EH (cell line): ENCODE measurements at regions not wholly inside any gene's neighbourhood (a gene's known extent, or its start where the extent isn't known, plus 50 kb on each side); places are given as distances from the start of the nearest gene placed in this dataset.
A peak's percentile ranks its signal among the peaks of the same experiment; 100 is the strongest.

Experiments
- DNase-seq: peaks from one replicate; pipeline ENCODE4 v3.0.0-alpha.2; 2015; ENCODE audit warnings: low read depth

DNA sequence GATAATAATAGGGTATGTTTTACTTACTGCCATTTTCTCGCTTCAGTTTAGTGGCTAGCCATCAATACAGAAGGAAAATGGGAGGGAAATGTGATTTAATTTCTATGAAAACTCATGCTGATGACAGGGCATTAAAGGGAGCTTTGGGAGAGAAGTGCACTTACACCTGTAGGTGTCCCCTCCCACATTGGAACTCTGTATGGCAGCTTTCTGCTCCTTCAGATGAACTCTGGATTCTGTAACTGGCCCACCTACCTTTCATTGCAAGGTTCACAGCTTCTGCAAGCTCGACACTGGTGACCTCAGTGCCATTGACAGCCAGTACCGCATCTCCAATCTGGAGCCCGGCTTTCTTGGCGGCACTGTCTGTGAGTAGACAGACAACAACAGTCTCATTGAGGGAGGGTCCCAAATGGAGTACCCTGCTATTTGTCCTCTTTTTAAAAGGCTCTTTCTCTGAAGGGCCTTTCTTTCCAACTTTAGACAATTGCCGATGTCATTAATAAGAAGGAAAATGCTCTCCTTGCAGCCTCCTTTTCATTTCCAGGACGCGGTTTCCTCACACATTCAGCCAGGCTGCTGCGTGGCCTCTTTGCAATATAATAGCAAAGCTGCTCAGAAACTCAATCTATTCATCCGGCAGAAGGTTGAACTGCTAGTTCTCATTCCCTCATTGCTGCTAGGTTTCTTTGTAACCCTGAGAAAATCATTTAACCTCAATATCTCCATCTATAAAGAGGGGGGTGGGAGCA lies 63.6 kb downstream of the NUDT12 start:
- no peak for DNase-seq

DNA sequence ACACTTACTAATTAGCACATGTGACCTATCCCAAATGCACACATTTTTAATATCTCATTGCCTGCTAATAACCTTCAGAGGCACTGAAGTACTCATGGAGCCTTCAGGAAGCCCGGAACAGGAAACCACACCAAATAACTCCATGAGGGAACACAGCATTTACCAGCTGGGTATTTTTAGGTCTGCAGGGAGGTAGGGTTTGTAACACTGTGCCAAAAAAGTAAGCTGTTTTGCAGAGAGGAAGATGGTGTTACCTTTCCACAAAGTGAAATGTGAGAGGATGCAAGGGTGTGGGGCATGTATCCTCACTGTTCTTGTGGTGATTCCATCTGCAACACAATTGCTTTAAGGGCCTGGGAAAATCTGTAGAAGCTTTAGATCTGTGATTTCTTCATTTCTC lies 64.4 kb downstream of the NUDT12 start:
- no peak for DNase-seq

DNA sequence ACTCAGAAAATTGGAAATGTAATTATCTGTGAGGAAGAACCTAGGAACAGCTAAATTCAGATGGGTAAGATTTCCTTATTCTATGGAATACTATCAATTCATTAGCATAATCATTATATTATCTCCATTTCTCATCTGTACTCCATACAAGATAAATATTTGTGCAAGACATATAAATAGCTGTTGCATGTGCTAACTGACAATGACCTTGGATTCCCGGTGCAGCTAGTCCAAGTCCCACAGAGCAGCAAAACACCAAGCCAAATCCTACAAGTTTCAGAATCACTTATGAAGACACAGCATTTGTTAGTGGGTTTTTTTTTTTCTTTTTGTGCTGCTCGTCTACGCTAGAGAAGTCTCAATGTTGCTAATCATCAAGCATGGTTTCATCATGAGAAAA lies 64.8 kb downstream of the NUDT12 start:
- DNase-seq: no peak

DNA sequence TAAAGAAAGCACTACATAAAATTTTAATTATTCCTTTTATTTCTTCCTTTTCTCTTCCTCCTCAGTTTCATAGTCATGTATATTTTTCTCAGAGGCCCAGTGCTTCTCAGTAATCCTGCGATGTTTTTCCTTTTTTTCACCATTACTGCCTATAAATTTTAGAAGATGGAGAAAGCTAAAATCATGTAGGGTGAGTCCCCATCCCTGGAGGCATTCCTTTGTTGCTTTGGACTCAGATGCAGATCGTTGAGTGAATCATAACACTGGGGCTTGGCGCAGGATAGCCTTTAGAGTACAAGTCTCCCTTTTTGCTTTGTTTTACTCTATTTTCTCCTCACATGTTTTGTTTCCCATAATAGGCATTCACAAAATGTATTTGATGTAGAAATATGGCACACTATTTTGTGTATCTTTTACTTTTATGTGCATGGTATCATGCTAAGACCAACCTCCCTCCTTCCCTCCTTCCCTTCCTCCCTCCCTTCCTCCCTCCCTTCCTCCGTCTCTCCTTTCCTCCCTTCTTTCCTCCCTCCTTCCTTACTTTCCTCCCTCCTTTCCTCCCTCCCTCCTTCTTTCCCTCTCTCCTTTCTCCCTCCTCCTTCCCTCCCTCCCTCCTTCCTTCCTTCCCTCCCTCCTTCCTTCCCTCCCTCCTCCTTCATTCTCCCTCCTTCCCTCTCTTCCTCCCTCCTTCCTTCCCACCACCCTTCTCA lies 72.4 kb downstream of the NUDT12 start:
- no peak for DNase-seq

DNA sequence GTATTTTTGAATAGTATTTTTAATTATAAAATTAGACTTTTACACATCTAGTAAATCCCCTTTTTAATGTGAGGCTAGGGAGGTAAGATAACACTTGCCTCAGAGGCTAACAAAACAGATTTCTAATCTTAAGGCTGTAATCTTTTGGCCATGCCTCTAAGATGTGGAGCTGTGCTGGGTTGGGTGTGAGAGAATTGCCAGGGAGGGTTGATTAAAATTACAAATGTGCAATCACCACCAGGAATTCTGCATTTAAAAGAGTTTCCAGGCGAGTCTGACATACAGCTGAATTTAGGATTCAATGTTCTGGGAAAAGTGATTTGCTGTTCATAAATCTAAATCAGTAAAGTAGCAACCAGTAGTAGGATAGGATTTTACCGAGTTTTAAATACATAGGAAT lies 73.3 kb downstream of the NUDT12 start:
- DNase-seq: no peak

DNA sequence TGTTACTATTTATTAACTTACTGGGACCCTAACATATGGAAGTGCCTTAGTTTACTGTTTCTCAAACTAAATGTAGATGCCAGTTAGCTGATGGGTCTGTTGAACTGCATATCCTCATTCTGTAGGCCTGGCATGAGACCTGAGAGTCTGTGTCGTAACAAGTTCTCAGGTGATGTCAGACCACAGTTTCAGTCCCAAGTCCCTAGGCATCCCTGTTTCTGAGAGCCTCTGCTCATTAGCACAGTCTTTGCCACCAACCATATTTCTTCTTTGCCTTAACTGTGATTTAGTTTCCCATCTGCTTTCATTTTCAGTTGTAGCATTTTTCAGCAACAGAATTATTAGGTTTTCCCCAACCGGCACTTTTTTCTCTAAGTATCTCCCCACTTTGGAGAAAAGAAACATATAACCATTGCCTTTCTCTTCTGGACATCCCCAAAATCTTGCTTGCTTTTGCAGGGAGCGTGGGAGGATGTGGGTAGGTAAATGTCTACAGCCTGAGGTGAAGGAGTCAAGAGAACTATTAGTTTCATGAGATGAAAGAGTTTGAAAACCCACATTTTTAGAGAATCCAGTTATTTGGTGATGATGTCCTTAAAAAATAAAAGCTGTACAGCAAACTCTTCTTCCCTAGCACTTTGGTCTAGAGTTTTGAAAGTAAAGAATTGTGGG lies 74.6 kb downstream of the NUDT12 start:
- no peak for DNase-seq

DNA sequence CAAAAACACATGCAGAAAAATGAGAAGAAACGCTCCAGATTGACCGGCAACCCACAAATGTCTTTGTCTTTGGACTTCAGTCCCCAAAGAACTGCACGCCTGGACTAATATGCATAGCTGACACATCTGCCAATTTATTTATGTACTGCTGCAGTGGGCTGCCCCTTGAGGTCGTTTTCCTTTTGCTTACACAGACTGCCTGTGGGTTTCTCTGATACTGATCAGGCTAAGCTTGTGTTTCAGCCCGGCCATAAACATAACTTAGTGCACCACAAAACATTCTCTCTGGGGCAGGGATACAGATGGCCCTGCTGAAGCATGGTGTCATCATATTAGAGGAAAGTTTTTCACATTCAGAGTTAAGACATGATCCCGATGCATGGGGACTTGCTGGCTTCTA lies 75.4 kb downstream of the NUDT12 start:
- peak; percentile 86 for DNase-seq

DNA sequence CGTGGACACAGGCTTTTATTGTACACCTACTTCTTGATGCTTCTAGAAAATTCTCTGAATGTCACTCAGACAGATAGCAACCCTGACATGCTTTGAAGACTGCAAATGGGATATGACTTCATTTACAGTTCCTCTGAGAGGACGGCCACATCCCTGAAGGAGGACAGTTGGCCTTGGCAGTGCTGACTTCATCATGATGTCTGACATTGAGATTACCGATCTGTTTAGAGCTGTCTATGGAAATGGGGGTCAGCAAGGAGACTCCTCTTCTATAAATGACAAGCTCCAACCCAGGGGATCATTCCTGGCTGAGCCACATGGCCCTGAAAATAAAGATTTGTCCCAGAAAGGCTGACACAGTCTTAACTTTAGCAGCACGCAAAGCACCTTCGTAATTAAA lies 75.8 kb downstream of the NUDT12 start:
- no peak for DNase-seq

DNA sequence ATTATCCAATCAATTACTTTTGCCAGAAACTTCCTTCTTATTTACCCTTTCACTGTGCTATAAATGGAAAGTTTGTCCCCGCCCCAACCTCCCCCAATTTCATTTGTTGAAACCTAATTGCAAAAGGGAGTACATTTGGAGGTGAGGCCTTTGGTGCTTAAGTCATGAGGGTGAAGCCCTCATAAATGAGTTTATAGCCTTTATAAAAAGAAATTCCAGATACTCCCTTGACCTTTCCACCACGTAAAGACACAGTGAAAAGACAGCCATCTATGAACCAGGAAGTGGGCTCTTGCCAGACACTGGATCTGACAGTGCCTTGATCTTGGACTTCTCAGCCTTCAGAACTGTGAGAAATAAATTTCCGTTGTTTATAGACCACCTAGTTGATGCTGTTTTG lies 82.3 kb downstream of the NUDT12 start:
- no peak for DNase-seq

DNA sequence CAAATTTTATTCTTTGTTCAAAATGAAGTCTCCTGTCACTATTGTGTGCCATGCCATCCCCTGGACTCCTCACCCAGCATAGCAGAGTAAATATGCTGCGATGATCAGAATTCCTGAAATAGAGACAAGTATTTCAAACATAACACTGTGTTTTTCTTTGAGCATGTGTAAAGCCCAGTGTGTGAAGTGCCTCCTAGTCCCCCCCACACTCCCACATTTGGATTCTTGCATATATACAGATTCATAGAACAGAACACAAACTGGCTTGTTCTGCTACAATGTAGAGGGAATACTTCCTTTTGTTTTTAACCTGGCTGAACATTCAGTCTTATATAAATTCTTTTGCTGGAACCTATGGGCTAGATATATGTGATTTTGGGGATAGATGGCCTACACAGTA lies 84.9 kb downstream of the NUDT12 start:
- DNase-seq: no peak

DNA sequence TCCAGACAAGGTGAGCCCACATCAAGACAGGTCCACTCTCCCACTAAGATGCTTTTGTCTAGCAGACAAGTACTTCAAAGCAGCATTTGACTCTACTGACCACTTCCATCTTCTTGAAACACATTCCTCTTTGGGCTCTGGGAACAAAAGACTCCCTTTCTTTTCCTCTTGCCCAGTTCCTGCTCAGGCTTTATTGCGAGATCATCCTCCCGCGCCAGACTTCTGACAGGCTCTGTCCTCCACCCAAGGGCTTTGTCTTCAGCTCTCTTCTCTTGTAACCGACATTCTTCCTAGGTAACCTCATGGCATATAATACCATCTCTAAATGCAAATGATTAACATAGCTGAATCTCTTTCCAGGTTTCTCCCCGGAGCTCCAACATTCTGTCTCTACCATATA lies 85.8 kb downstream of the NUDT12 start:
- DNase-seq: no peak

DNA sequence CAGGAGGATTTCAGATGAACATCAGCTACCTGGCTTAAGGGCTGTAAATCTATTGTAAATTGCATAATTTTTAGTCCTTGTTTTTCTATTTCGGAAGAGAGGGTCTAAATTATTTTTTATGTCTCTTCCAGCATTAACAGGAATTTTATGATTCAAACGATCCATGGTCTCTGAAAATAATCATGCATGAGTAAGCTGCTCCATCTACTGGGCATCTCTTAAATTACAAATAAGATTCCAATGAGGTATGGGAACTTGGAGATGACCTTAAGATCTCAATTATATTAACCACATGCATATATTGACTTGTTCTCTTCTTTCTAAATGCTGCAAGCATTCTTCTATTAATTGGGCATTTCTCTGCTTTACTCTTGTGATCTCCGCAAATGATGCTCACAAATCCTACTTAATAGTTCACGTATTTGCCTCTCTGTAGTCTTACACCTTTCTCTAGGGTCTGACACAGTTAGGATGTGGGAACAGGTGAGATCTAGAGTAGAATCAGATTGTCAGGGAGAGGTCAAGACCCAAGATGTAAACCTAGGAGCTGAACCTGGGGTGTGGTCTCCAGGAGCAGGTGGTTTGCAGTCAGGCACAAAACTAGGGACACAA lies 86.9 kb downstream of the NUDT12 start:
- peak; percentile 65 for DNase-seq

DNA sequence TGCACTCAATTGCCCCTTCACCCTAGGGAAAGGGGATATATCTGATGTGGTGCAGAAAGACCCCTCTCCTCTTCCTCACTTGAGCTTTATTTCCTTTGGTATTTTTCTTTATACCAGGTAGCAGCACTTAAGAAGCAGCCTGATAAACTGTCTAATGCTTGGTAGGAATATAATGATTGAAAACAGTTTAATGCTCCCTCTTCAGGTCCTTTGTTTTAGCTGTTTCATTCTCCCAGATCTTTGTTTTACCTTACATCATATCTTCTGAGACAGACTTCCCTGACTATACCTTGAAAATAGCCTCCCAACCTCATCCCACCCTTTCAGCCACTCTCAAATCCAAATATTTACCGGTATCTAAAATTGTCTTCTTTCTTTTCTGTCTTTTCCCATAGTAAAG lies 87.9 kb downstream of the NUDT12 start:
- DNase-seq: peak; percentile 40

DNA sequence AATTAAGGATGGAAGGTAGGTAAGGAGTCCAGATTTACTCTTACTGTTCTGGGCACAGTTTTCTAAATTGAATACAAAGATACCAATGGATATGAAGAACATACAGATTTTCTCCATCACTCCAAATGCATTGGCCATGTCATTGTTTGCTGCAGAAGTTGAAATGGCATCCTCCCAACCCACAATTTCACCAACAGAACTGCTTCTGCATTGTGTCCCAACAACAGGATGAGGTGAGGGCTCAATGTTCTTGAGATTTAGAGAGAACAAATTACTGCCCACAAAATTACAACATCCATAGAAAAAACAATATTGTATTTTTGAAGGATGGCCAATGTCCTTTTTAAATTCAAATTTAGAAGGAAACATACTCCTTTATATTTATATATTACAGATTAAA lies 88.9 kb downstream of the NUDT12 start:
- no peak for DNase-seq

DNA sequence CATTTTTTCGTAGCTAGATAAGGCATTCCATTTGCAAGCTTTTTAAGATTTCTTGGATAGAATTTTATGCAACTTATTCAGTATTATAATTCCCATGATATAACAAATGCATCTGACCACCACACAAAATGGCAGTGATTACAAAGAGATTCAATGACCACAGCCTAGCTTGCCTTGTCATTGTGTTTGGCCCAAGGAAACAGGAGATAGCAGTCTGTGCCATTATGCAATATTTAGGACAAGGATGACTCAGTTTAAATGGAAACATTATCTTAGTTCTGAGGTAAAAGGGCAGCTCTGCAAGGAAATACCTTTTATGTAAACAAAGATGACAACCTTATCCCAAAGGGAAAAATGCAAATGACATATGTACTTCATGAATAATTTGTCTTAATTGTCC lies 89.8 kb downstream of the NUDT12 start:
- DNase-seq: peak; percentile 71

DNA sequence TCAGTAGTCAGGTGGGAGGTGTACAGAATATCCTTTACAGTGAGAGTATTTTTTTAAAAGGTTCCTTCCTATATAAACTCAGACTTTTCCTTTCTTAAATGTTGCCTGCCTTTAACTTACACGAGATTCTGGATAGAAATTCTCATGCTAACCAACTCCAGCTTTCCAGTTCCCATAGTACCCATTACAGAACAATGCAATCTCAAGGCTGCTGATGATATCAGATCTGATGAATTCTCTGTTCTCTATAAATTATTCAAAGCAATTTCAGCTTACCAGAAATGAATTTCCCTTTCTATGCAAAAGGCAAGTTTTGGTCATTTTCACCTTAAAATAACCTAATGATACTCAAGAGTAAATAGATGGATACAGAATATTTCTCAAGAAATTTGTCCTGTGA lies 90.3 kb downstream of the NUDT12 start:
- no peak for DNase-seq

DNA sequence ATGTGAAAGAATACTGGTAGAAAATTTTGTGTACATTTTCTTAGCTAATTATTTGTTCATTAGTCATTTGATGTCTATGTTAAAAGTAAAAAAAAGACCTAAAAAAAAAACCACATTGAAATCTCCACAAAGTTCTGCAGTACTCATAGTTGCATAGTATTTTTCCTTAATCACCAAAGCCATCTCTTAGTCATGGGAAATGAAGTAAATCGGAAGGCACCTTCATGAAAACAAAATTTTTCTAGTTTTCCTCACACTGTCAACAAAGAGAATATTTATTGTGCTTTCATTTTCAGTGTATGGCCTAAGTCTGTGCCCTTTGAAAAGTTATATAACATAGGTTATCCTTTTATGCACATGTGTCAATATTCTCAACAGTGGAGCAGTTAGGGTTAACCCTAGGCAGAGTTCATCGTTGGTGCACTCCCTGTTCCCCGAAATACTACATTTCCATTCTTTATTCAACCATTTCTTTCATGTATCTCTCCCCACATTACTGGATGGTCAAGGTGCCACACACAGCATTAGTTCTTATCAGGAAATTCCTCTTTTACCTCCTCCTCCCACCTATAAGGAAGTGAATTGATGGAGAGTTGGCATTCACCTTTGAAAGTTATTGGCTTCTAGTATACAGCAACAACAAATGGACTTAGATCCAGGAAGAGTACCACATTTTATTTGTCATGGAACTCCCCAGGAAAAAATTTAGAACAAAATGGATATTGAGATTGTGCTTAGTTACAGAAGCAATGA lies 93.1 kb downstream of the NUDT12 start:
- DNase-seq: peak; percentile 78

DNA sequence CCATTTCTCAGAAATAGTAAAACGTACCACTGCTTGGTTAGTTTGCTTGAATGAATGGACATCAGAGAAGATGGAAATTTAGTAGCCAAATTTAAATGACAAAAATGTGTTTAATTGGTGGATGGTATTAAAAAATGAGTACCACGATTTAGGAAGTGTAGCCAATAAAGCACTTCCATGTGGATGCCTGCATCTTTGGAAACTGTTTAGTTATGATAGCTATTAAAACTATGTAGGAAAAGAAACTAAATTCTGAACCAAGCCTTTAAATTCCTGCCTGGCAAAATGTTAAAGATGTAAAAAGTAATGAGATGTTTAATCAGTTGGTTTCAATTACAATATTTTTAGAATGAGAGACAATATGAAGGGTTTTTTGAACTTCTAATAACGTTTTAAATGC lies 94.8 kb downstream of the NUDT12 start:
- peak; percentile 61 for DNase-seq

DNA sequence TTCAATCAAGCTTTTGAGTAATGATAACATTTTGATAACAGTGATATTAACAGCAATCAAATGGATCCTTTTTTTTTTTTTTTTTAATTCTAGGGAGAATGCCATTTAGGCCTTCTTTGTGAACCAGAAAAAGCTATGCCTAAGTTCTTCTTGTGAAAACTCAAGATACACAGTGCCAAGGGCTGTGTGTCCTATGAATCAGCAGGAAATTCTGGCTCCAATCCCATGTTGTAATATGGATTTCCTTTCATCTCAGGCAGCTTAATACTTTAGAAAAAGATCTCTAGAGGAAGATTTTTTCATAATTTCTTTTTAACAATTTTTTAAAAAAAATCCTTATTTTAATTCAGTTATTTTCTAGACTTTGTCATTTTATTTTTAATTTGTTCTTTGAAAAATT lies 96.1 kb downstream of the NUDT12 start:
- DNase-seq: peak; percentile 65

DNA sequence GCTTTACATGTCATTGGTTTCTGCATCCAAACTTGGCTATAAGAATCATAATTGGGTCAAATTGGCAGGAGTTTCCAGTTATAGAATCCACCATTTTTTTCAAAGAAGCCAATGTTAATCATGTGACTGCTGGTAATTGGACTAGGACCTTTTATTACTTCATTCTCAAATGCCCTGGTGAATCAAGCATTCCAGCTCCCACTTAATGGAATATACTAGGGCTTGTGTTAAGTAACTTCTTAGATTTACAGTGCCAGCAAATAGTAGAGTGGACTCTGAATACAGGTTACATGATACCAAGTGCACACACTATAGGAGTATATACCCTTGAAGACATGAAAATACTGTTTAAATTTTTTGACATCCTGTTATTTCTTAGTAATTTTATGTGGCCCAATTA lies 96.7 kb downstream of the NUDT12 start:
- DNase-seq: peak; percentile 55

DNA sequence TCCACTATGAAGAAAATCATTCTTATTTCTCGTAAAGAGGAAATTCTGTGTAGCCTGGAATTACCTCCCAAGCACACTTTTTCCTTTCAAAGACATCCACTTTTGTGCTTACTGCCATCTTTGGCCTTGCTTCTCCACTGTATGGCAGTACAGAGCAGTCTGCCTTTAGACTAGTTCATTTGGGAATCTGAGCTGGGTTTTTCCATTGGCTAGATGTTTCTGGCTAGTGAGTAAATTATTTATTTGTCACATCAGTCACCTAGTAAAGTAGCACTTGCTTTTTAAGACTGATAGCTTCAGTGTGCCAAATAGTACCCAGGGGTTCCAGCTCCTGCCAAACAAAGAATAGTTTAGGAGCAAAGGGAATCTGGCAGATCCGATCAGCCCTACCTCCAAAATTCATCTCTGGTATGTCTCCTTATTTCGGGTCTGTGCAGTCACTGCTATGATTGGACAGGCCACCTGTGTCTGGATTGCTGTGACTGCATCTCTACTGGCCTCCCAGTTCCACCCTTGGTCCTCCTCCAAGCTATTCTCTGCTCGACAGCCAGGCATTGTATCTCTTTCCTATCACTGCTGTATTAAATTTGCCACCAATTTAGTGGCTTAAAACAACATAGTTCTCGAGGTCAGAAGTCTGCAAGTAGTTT lies 97.6 kb downstream of the NUDT12 start:
- no peak for DNase-seq

DNA sequence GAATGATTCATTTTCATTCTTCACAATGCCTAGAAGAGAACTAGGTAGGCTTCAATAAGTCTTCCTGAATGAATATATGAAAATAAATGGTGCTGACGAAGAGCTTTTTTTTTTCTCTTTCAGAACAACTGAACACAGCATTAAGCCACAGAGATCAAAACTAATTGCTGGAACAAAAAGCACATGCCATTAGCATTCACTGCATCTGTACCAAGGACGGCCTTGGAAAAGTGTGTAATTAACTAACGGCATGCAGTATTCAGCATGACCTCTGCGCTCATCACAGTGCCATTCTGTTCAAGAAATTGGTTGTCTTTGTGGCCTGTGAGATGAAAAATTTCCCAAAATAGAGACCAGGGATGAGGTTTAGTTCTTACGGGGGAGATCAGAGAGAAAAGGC lies 99.3 kb downstream of the NUDT12 start:
- no peak for DNase-seq
